NCI-H128 (cell line): ENCODE measurements at regions not wholly inside any gene's neighbourhood (a gene's known extent, or its start where the extent isn't known, plus 50 kb on each side); places are given as distances from the start of the nearest gene placed in this dataset.

Experiments
- DNase-seq: peaks from one replicate; lab custom pipeline; 2025; ENCODE audit not compliant: unreplicated experiment; lab: John Stamatoyannopoulos, UW

DNA sequence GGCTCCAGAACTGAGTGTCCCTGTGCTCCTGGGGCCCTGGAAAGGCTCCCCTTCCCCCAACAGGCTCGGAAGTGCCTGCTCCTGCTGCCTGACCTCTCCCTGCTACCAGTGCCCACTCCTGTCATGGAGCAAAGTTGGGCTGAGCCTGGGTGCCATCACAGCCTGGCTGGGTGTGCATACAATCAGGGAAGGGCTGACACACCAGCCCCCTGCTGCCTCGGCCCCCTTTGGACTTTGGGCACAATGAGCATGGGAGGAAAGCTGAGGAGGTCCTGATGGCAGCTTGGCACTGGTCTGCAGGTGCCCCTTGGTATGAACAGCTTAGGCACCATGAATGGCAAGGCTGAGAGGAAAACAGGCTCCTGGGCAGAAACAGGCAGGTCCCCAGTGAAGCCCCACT, 405.0 kb downstream of the PID1 start:
- DNase-seq, result no peak

DNA sequence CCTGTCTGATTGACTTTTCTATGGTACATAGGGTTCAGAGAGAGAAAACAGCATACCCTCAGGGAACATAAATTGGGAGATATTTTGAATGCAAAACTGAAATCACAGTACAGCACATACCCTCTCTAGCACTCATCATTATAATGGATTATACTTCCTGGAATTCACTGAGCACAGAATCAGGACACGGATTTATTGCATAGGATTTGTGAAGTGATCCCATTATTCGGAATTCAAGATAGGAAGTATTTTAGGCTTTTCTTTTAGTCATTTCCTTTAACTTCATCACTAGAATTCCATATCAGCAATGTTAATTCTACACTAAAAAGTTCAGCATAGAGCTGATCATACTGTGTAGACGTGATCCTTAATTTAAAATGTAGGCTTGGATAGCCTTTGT, 407.0 kb downstream of the PID1 start:
- no peak for DNase-seq

- no peak for DNase-seq
Measured at GRCh38 chr2:228860601-228861285, 410.3 kb downstream of the PID1 start.

DNA sequence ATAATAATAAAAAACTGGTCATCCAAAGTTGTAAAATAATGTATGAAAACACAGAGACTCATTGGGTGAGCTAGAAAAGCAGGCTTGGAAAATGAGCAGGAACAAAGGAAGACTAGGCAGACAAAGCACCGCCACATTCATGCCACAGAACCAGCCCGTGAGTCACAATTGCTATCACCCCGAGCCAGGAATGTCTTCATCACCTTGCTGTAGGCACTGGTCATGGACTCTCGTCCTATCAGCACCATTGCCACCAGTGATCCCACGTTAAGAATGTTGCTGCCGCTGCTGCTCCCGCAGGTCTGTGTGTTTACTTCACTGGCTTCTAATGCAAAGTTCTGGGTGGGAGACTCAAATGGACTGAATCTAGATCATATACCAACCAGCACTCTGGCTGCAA, 417.9 kb downstream of the PID1 start:
- DNase-seq, result no peak

DNA sequence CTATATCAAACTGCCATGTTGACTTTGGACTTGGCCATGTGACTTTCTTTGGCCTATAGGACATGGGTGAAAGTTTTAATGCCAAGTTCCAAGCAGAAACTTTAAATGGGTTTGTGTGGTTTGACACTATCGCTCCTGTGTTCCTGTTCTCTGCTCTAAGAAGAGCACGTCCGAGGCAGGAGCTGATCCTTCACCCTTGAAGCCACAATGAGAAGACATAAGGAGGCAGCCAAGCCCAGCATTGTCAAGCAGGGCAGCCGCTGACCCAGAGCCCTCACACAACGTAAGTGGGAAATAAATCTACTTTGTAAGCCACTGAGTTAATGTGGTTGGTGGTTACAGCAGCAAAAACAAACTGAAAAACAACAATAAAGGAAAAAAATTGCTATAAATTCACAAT, 422.4 kb downstream of the PID1 start:
- no peak for DNase-seq

- no peak for DNase-seq
Measured at GRCh38 chr2:228847684-228848083, 423.4 kb downstream of the PID1 start.

DNA sequence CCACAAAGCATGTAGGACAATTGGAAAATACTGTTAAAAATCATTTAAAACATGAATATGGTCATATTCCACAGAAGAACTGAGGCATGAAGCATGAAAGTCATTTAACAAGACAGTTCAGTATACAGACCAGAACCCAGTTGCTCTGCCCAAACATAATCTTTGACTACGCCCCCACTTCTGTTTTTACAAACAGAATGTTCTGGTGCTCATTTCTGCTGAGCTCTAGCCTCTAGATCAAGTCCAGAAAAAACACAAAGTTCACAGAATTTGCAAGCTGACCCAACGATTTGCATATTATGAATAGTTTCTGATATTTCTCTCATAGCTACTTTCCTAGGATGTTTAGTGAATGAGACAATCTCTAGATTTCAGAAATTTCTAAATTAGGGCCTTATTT, 424.9 kb downstream of the PID1 start:
- no peak for DNase-seq

DNA sequence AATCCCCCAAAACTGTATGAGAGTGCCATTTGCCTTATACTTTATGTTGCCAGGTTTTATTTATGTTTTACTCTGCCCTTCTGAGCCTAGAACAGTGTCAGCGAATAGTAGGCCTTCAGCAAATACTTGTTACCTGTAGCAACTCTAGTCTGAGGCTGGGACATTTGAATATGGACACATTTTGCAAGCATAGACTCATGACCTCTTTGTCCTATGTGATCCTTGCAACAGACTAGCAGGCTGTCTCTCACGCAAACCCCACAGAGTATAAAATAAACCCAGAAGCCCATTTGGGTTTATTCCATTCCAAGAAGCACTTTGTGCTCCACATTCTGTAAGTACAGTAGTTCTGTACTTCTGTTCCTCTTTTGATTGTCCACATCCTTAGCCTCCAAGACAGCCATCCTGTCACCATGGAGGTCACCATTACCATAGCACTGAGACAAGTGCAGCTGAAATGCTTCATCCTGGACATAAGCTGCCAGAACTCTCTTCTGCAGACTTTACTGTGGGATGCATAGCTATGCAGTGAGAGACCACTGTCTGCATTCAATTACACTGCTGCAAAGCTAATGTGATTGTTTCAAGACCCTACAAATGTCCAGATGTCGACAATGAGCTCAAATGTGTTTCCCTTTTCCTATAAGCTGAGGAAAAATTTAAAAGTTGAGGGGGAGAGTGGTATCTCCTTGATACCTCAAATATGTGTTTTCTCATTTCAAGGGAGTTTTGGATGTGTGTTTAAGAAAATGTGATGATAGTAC, 425.7 kb downstream of the PID1 start:
- DNase-seq, result no peak

DNA sequence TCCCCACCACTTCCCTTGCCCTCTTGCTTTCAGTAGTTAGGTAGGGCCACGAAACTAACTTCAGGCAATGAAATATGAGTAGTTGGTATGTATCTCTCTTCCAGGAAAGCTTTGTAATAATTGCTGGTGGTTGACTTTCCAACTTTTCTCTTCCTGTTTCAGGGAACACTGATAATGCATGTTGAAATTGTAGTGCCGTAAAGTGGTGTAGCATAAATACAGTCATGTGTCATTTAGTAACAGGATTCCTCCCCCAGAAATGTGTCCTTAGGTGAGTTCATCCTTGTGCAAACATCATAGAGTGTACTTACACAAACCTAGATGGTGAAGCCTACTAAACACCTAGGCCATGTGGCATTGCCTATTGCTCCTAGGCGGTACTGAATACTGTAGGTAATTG, 429.2 kb downstream of the PID1 start:
- DNase-seq, result no peak

- no peak for DNase-seq
Measured at GRCh38 chr2:228841475-228841874, 429.6 kb downstream of the PID1 start.

GRCh38 chr2:228840743-228841114, 430.4 kb downstream of the PID1 start:
- no peak for DNase-seq

DNA sequence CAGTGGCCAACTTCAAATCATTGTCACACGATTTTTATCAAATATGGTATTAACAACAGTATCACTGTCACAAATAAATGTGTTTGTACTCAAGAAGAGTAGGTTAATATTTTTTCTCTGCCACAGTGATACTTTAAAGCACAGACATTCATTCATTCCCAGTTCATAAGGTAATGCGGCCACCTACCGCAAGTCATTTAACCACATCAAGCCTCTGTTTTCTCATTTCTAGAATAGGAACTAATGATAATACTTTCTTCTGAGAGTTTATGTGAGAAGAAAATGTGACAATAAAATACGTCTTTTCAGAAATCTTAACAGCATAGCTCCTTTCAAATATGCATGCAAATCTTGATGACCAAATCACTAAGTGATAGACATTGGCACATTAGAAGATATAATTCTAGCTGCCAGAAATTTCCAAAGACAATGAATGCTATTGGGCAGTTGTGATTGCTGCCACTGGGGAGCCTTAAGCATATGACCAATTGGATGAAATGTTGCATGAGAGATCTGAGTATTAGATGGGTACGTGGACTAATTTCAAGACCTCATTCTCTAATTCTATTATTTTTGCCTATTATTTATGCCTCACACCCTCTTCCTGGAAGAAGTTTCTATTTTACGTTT, 430.9 kb downstream of the PID1 start:
- DNase-seq, result no peak

DNA sequence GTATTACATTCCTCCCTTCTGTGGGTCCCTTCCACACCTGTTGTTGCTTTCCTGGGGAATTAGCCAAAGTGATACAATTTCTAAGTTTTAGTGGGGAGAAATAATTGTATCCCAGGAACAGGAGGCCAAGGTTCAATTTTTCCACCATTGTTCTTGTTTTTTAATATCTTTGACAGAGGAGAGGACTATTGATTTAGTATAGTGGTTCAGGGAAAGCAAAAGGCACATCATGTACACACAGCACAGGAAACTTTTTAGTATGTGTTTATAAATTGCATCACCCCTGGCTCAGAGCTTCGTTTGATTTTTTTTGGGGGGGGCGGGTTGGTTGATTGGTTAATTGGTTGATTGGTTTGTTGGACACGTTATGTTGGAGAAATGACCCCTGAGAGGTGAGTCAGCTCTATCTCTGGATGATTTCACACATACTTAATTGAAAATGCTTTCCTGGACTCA, 431.6 kb downstream of the PID1 start:
- no peak for DNase-seq

- DNase-seq, result no peak
Measured at GRCh38 chr2:228838819-228839218, 432.3 kb downstream of the PID1 start.

- DNase-seq, result no peak
Measured at GRCh38 chr2:228828397-228828796, 442.7 kb downstream of the PID1 start.

GRCh38 chr2:228827056-228827700, 443.9 kb downstream of the PID1 start:
- no peak for DNase-seq

GRCh38 chr2:228819701-228820100, 451.4 kb downstream of the PID1 start:
- DNase-seq, result no peak

GRCh38 chr2:228802181-228803071, 468.7 kb downstream of the PID1 start:
- DNase-seq, result no peak

DNA sequence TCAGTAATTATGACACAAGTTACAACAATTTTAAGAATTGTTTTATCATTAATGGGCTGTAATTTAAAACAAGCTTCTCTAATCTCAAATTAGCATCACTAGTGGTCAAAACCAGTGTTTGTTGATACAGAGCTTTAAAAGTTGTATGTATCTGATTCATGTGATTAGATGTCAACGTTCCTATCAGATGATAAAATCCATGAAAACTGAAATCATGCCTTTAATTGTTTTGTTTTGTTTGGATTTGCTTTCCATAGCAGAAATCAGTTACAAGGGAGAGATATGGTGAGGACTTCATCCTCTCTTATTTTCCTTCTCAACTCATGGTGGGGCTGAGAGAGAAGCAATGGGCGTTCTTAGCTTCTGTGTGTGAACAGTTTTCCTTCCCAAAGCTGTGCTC, 469.6 kb downstream of the PID1 start:
- no peak for DNase-seq

DNA sequence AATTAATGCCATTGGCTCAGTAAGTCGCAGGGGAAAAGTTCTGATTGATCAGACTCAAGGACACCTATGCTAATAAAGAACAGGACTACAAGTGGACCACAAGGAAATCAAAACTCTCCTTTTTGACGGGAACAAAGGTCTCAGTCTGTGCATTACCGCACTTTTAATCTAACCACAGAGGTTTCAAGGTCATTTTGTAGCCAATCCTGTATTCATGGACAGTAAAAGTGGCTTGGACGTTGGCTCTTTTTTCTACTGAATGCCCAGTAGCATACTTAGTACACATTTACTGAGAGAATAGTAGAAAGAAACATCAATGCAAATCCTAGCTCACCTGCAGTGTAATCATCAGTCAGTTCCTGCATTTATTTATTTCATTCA, 471.9 kb downstream of the PID1 start:
- no peak for DNase-seq
